Activated naive CD8-positive, alpha-beta T cell treated with anti-CD3 and anti-CD28 coated beads, Interleukin-2, amount 10 ng/mL, durations not matched to agents 7 days and 5 days (primary cell): ENCODE measurements at regions not wholly inside any gene's neighbourhood (a gene's known extent, or its start where the extent isn't known, plus 50 kb on each side); places are given as distances from the start of the nearest gene placed in this dataset.
"Not testable (repeated sequence)": the region's sequence is repeated elsewhere in the genome, so short reads cannot be mapped to it uniquely, and the experiment has no call there.

Source experiments
- ATAC-seq: fragments of 150-1000 bp; cut with Tn5 transposase; one replicate; pipeline ENCODE4 v1.10.0; 2021; ENCODE audit warnings: low read depth, moderate library complexity
- POLR2A ChIA-PET: fragments of 350-600 bp; sonication (Branson Sonifier 250); formaldehyde crosslinking; loops from one replicate; lab custom pipeline; 2021; ENCODE audit warnings: antibody characterized with exemption; lab: Charles Lee
- DNase-seq: peaks from one replicate; pipeline ENCODE4 v3.0.0; 2021
- H3K27ac Mint-ChIP-seq: one replicate; pipeline ENCODE4 v1.8.0; 2022; ENCODE audit warnings: mild to moderate bottlenecking, mixed read lengths
- H3K27me3 Mint-ChIP-seq: one replicate; pipeline ENCODE4 v1.8.0; 2022; ENCODE audit warnings: mild to moderate bottlenecking, moderate library complexity, mixed read lengths
- H3K36me3 Mint-ChIP-seq: one replicate; pipeline ENCODE4 v1.8.0; 2021; ENCODE audit warnings: mild to moderate bottlenecking, mixed read lengths
- H3K4me1 Mint-ChIP-seq: one replicate; pipeline ENCODE4 v1.8.0; 2021; ENCODE audit warnings: mixed read lengths
- H3K4me3 Mint-ChIP-seq: one replicate; pipeline ENCODE4 v1.8.0; 2022; ENCODE audit warnings: mild to moderate bottlenecking, moderate library complexity, mixed read lengths
- H3K9me3 Mint-ChIP-seq: one replicate; pipeline ENCODE4 v1.8.0; 2021; ENCODE audit warnings: mixed read lengths

DNA sequence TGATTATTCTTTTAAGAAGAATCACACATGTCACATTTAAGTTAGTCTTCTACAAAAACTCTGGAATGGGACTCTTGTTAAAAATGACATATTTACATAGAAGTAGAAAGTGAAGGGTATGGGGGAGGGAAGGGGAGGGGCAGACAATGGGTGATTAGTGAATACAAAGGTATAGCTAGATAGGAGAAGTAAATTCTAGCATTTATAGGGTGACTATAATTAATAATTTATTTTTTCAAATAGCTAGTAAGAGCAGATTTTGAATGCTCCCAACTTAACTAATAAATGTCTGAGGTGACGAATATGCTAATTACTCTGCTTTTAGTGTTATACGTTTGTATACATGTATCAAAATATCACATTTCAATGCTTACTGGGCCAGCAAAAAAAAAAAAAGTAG is 59.4 kb downstream of the BLTP3B start:
- no peak overlapping the region for H3K27ac Mint-ChIP-seq

DNA sequence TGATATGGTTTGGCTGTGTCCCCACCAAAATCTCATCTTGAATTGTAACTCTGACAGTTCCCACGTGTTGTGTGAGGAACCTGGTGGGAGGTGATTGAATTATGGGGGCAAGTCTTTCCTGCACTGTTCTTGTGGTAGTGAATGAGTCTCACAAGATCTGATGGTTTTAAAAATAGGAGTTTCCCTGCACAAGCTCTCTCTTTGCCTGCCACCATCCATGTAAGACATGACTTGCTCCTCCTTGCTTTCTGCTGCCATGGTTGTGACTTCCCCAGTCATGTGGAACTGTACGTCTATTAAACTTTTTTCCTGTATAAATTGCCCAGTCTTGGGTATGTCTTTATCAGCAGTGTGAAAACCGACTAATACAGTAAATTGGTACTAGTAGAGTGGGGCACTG is 63.9 kb downstream of the BLTP3B start:
- H3K4me3 Mint-ChIP-seq, H3K27me3 Mint-ChIP-seq, H3K27ac Mint-ChIP-seq, DNase-seq, ATAC-seq, POLR2A ChIA-PET, H3K4me1 Mint-ChIP-seq: not testable (repeated sequence)
- H3K9me3 Mint-ChIP-seq, result peaks cover 16% of the 10 kb centered on the region
- H3K36me3 Mint-ChIP-seq, result peaks cover 61% of the 10 kb centered on the region

More for the DNA sequence above, 59.4 kb downstream of the BLTP3B start:
- ATAC-seq (no peak), DNase-seq (no peak)
- Mint-ChIP-seq H3K4me1 (no peaks in the 10 kb centered on the region), H3K36me3 (peaks cover 47% of the 10 kb centered on the region), H3K27me3 (no peaks in the 10 kb centered on the region), H3K9me3 (peaks cover 16% of the 10 kb centered on the region), H3K4me3 (no peak overlapping the region)
- POLR2A ChIA-PET, result no interaction called here

DNA sequence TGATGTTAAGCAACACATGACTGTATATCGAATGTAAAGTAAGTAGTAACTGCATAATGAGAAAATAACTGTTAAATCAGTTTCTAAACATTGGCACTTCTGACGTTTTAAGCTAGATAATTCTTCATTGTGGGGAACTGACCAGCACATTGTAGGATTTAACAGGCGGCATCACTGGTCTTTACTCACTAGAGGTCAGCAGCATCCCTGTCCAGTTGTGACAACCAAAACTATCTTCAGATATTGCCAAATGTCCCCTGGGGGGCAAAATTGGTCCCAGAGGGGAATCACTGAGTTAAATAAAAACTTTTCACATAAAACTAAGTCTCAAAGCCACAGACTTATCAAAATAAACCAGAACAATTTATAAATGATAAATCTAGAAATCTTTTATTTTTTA is 65.3 kb downstream of the BLTP3B start:
- peaks cover 16% of the 10 kb centered on the region for H3K9me3 Mint-ChIP-seq
- no peak overlapping the region for H3K27ac Mint-ChIP-seq
- H3K36me3 Mint-ChIP-seq, result peaks cover 54% of the 10 kb centered on the region
- H3K27me3 Mint-ChIP-seq, result no peaks in the 10 kb centered on the region
- no peaks in the 10 kb centered on the region for H3K4me1 Mint-ChIP-seq
- POLR2A ChIA-PET, result no interaction called here
- no peak for ATAC-seq
- H3K4me3 Mint-ChIP-seq, result no peak overlapping the region
- no peak for DNase-seq

DNA sequence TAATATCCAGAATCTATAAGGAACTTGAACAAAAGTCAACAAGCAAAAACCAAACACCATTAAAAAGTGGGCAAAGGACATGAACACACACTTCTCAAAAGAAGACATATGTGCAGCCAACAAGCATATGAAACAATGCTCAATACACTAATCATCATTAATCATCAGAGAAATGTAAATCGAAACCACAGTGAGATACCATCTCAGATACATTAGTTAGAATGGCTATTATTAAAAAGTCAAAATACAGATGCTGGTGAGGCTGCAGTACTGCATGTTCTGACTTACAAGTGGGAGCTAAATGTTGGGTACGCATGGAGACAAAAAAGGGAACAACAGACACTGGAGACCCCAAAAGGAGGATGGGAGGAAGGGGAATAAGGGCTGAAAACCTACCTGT is 67.1 kb downstream of the BLTP3B start:
- H3K27me3 Mint-ChIP-seq, result no peaks in the 10 kb centered on the region
- peaks cover 7% of the 10 kb centered on the region for H3K9me3 Mint-ChIP-seq
- POLR2A ChIA-PET, result no interaction called here
- no peaks in the 10 kb centered on the region for H3K4me1 Mint-ChIP-seq
- H3K4me3 Mint-ChIP-seq, result no peak overlapping the region
- ATAC-seq (no peak), DNase-seq (no peak)
- H3K36me3 Mint-ChIP-seq, result peaks cover 40% of the 10 kb centered on the region
- H3K27ac Mint-ChIP-seq, result no peak overlapping the region

DNA sequence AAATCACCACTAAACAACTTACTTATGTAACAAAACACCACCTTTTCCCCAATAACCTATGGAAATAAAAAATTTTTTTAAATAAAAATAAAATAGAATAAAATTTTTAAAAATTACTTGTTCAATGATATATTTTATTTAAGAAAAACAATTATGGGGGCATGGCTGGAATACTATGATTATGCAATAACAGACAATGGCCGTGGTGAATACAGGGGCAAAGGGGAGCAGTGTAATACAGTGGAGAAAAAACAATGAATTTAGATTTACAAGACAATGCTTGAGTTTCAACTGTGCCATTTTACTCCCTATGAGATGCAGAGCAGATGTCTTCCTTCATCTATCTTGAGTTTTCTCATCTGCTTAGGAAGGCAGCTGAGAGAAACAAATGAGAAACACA is 72.9 kb downstream of the BLTP3B start:
- Mint-ChIP-seq H3K4me1 (no peaks in the 10 kb centered on the region), H3K27ac (no peak overlapping the region), H3K9me3 (peaks cover 7% of the 10 kb centered on the region), H3K4me3 (no peak overlapping the region), H3K27me3 (no peaks in the 10 kb centered on the region), H3K36me3 (peaks cover 49% of the 10 kb centered on the region)
- ATAC-seq (no peak), DNase-seq (no peak)
- POLR2A ChIA-PET, result no interaction called here

GRCh38 chr12:100068305-100068704 is 74.4 kb downstream of the BLTP3B start:
- POLR2A ChIA-PET, result no interaction called here
- peaks cover 7% of the 10 kb centered on the region for H3K9me3 Mint-ChIP-seq
- H3K27me3 Mint-ChIP-seq, result no peaks in the 10 kb centered on the region
- H3K4me1 Mint-ChIP-seq, result no peaks in the 10 kb centered on the region
- ATAC-seq, result no peak
- H3K27ac Mint-ChIP-seq, result no peak overlapping the region
- DNase-seq, result no peak
- H3K4me3 Mint-ChIP-seq, result no peak overlapping the region
- H3K36me3 Mint-ChIP-seq, result peaks cover 55% of the 10 kb centered on the region

DNA sequence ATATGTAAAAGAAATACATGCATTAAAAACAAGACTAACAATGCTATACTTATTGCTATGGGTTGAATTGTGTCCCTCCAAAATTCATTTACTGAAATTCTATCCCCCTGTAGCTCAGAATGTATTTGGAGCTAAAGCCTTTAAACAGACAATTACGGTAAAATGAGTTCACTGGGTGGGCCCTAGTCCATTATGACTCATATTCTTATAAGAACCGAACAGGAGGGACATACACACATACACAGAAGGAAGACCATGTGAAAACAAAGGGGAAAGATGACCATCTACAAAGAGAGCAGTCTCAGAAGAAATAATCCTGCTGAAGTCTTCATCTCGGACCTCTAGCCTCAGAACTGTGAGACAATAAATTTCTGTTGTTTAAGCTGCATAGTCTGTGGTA is 77.1 kb upstream of the ANKS1B start:
- Mint-ChIP-seq H3K27me3 (no peaks in the 10 kb centered on the region), H3K9me3 (peaks cover 7% of the 10 kb centered on the region), H3K4me3 (no peak overlapping the region), H3K4me1 (no peaks in the 10 kb centered on the region), H3K36me3 (peaks cover 34% of the 10 kb centered on the region), H3K27ac (no peak overlapping the region)
- POLR2A ChIA-PET, result no interaction called here
- ATAC-seq (no peak), DNase-seq (no peak)

GRCh38 chr12:100058482-100059029 is 73.8 kb upstream of the ANKS1B start:
- POLR2A ChIA-PET, result no interaction called here
- Mint-ChIP-seq H3K27ac (no peak overlapping the region), H3K27me3 (no peaks in the 10 kb centered on the region), H3K4me3 (no peak overlapping the region), H3K9me3 (no peaks in the 10 kb centered on the region), H3K36me3 (peaks cover 14% of the 10 kb centered on the region), H3K4me1 (no peaks in the 10 kb centered on the region)
- ATAC-seq (no peak), DNase-seq (no peak)

- DNase-seq, ATAC-seq, H3K27ac Mint-ChIP-seq, POLR2A ChIA-PET, H3K4me3 Mint-ChIP-seq, H3K9me3 Mint-ChIP-seq, H3K27me3 Mint-ChIP-seq, H3K4me1 Mint-ChIP-seq: not testable (repeated sequence)
- peaks cover 33% of the 10 kb centered on the region for H3K36me3 Mint-ChIP-seq
Measured at GRCh38 chr12:100046202-100046601, 61.5 kb upstream of the ANKS1B start.

- H3K36me3 Mint-ChIP-seq, result peaks cover 36% of the 10 kb centered on the region
- H3K27me3 Mint-ChIP-seq, result no peaks in the 10 kb centered on the region
- H3K4me3 Mint-ChIP-seq, result no peak overlapping the region
- H3K9me3 Mint-ChIP-seq, result peaks cover 1% of the 10 kb centered on the region
- POLR2A ChIA-PET, result no interaction called here
- DNase-seq (no peak), ATAC-seq (no peak)
- no peak overlapping the region for H3K27ac Mint-ChIP-seq
- no peaks in the 10 kb centered on the region for H3K4me1 Mint-ChIP-seq
Measured at GRCh38 chr12:100044266-100044665, 59.5 kb upstream of the ANKS1B start.

GRCh38 chr12:100043631-100044030 is 58.9 kb upstream of the ANKS1B start:
- ATAC-seq, result no peak
- Mint-ChIP-seq H3K9me3 (peaks cover 1% of the 10 kb centered on the region), H3K27me3 (no peaks in the 10 kb centered on the region), H3K36me3 (peaks cover 37% of the 10 kb centered on the region), H3K4me3 (no peak overlapping the region), H3K4me1 (no peaks in the 10 kb centered on the region), H3K27ac (no peak overlapping the region)
- POLR2A ChIA-PET, result no interaction called here
- DNase-seq, result no peak
